ENCODE measurements at regions not wholly inside any gene's neighbourhood (a gene's known extent, or its start where the extent isn't known, plus 50 kb on each side); places are given as distances from the start of the nearest gene placed in this dataset.

GRCh38 chr18:77807650-77808049 lies 558.0 kb downstream of the GALR1 start:
- TF ChIP-seq CTCF (IDR thresholded peaks at IDR 0.05; ENCODE audit: low read depth, low read length, poor library complexity, severe bottlenecking), result no peak
- no peak for TF ChIP-seq EZH2phosphoT487 (IDR thresholded peaks at IDR 0.05; ENCODE audit: borderline replicate concordance, low read length)
